Mesenchymal stem cell (in vitro differentiated cells and primary cell): ENCODE measurements at regions not wholly inside any gene's neighbourhood (a gene's known extent, or its start where the extent isn't known, plus 50 kb on each side); places are given as distances from the start of the nearest gene placed in this dataset.

Experiments used
- DNase-seq: peaks from one replicate; pipeline ENCODE4 v3.0.0-alpha.2; 2013
- H2AFZ ChIP-seq: one replicate; pipeline ENCODE4 v1.6.1; 2013; ENCODE audit warnings: low read depth, mild to moderate bottlenecking, control low read depth, inconsistent platforms, low read length, moderate library complexity
- H2AK5ac ChIP-seq: 2 replicates; pipeline ENCODE4 v1.6.1; 2013; ENCODE audit warnings: low read length, moderate library complexity, mild to moderate bottlenecking, inconsistent platforms; ENCODE audit not compliant: severe bottlenecking
- H2BK120ac ChIP-seq: one replicate; pipeline ENCODE4 v1.6.1; 2013; ENCODE audit warnings: low read depth, mild to moderate bottlenecking, inconsistent platforms, low read length, moderate library complexity
- H2BK12ac ChIP-seq, 2 experiments: one replicate each; pipeline ENCODE4 v1.6.1; 2013; ENCODE audit warnings: inconsistent platforms in 2 of 2, low read length in 2 of 2, mild to moderate bottlenecking in 2 of 2, moderate library complexity in 2 of 2, control low read depth in 1 of 2
- H2BK15ac ChIP-seq: one replicate; pipeline ENCODE4 v1.6.1; 2013; ENCODE audit warnings: mild to moderate bottlenecking, low read depth, inconsistent platforms; ENCODE audit not compliant: poor library complexity, severe bottlenecking
- H2BK5ac ChIP-seq: 2 replicates; pipeline ENCODE4 v1.6.1; 2013; ENCODE audit warnings: low read depth, mild to moderate bottlenecking, low read length, control low read depth, inconsistent platforms; ENCODE audit not compliant: poor library complexity, severe bottlenecking
- H3K14ac ChIP-seq, 2 experiments: one replicate each; pipeline ENCODE4 v1.6.1; 2013; ENCODE audit warnings: inconsistent platforms in 2 of 2, low read length in 2 of 2, control low read depth in 1 of 2, mild to moderate bottlenecking in 1 of 2, moderate library complexity in 1 of 2
- H3K18ac ChIP-seq, 2 experiments: one replicate each; pipeline ENCODE4 v1.6.1; 2013; ENCODE audit warnings: inconsistent platforms in 2 of 2, low read length in 2 of 2, control low read depth in 1 of 2, low read depth in 1 of 2, mild to moderate bottlenecking in 1 of 2
- H3K23ac ChIP-seq, 2 experiments: one replicate each; pipeline ENCODE4 v1.6.1; 2013; ENCODE audit warnings: inconsistent platforms in 2 of 2, low read length in 2 of 2, mild to moderate bottlenecking in 2 of 2, moderate library complexity in 2 of 2, control low read depth in 1 of 2
- H3K27ac ChIP-seq: 2 replicates; pipeline ENCODE4 v1.5.1; 2013; ENCODE audit warnings: mild to moderate bottlenecking, moderate library complexity, low read length, control low read depth, inconsistent platforms; ENCODE audit not compliant: poor library complexity, severe bottlenecking
- H3K27me3 ChIP-seq, 2 experiments: 2 replicates each; pipeline versions ENCODE4 v1.6.1 to v1.7.0; 2013; ENCODE audit warnings: low read length in 2 of 2, mild to moderate bottlenecking in 2 of 2, moderate library complexity in 2 of 2, control low read depth in 1 of 2, inconsistent platforms in 1 of 2; ENCODE audit not compliant: control insufficient read depth in 1 of 2, insufficient read depth in 1 of 2
- H3K36me3 ChIP-seq, 2 experiments: 2 replicates each; pipeline versions ENCODE4 v1.6.1 to v1.7.0; 2013; ENCODE audit warnings: low read length in 2 of 2, control low read depth in 1 of 2, inconsistent platforms in 1 of 2, low read depth in 1 of 2, mild to moderate bottlenecking in 1 of 2; ENCODE audit not compliant: insufficient read depth in 2 of 2, control insufficient read depth in 1 of 2
- H3K4ac ChIP-seq, 2 experiments: one replicate each; pipeline ENCODE4 v1.6.1; 2013; ENCODE audit warnings: inconsistent platforms in 2 of 2, low read length in 2 of 2, mild to moderate bottlenecking in 2 of 2, moderate library complexity in 2 of 2, control low read depth in 1 of 2, low read depth in 1 of 2
- H3K4me1 ChIP-seq: 2 replicates; pipeline ENCODE4 v1.6.1; 2013; ENCODE audit warnings: low read depth, low read length, control low read depth; ENCODE audit not compliant: control insufficient read depth, insufficient read depth
- H3K4me2 ChIP-seq: 2 replicates; pipeline ENCODE4 v1.6.1; 2013; ENCODE audit warnings: low read length, mild to moderate bottlenecking, inconsistent platforms; ENCODE audit not compliant: poor library complexity, severe bottlenecking
- H3K4me3 ChIP-seq, 2 experiments: 2 replicates each; pipeline versions ENCODE4 v1.5.1 to v1.7.0; 2013; ENCODE audit warnings: low read length in 2 of 2, mild to moderate bottlenecking in 2 of 2, control low read depth in 1 of 2, low read depth in 1 of 2; ENCODE audit not compliant: insufficient read depth in 1 of 2
- H3K79me1 ChIP-seq: replicated peaks from 2 replicates; pipeline ENCODE4 v1.6.1; 2013; ENCODE audit warnings: mild to moderate bottlenecking, control low read depth, low read length, inconsistent platforms; ENCODE audit not compliant: poor library complexity, severe bottlenecking
- H3K9ac ChIP-seq: 2 replicates; pipeline ENCODE4 v1.7.0; 2013; ENCODE audit warnings: mild to moderate bottlenecking, low read length, moderate library complexity
- H3K9me3 ChIP-seq: 2 replicates; pipeline ENCODE4 v1.7.0; 2013; ENCODE audit warnings: mild to moderate bottlenecking, low read length; ENCODE audit not compliant: control insufficient read depth
- H4K8ac ChIP-seq: one replicate; pipeline ENCODE4 v1.6.1; 2013; ENCODE audit warnings: inconsistent platforms, mild to moderate bottlenecking, low read length, moderate library complexity
- H4K91ac ChIP-seq: one replicate; pipeline ENCODE4 v1.6.1; 2013; ENCODE audit warnings: mild to moderate bottlenecking, low read length, inconsistent platforms
- WGBS: methylation state at CpG from one replicate; pipeline ENCODE4 v1.1.7; 2013; ENCODE audit warnings: mixed read lengths; 5-methylcytosine and 5-hydroxymethylcytosine counted together

GRCh38 chr6:98092331-98092730 is 742.0 kb upstream of the POU3F2 start:
- no peak overlapping the region for H4K91ac ChIP-seq
- no peaks in the 10 kb centered on the region for H3K36me3 ChIP-seq
- no peak overlapping the region for H2AFZ ChIP-seq
- no peaks in the 10 kb centered on the region for H3K4me1 ChIP-seq
- no peak overlapping the region for H3K23ac ChIP-seq
- no peak overlapping the region for H3K18ac ChIP-seq
- H3K4me3 ChIP-seq: no peak overlapping the region
- no peak overlapping the region for H4K8ac ChIP-seq
- H3K9me3 ChIP-seq: no peaks in the 10 kb centered on the region
- H2BK15ac ChIP-seq: no peak overlapping the region
- H3K27me3 ChIP-seq: no peaks in the 10 kb centered on the region
- no peak overlapping the region for H3K27ac ChIP-seq
- H3K9ac ChIP-seq: no peak overlapping the region
- WGBS: 52% methylated on average over 1 of the region's 2 CpGs
- H2BK12ac ChIP-seq: no peak overlapping the region
- no peak overlapping the region for H3K4ac ChIP-seq
- no peak overlapping the region for H2BK120ac ChIP-seq
- no peak overlapping the region for H3K4me2 ChIP-seq
- no peak for DNase-seq
- no peak overlapping the region for H3K14ac ChIP-seq
- no peak overlapping the region for H2BK5ac ChIP-seq
- H2AK5ac ChIP-seq: no peak overlapping the region
- H3K79me1 ChIP-seq: no peaks in the 10 kb centered on the region

DNA sequence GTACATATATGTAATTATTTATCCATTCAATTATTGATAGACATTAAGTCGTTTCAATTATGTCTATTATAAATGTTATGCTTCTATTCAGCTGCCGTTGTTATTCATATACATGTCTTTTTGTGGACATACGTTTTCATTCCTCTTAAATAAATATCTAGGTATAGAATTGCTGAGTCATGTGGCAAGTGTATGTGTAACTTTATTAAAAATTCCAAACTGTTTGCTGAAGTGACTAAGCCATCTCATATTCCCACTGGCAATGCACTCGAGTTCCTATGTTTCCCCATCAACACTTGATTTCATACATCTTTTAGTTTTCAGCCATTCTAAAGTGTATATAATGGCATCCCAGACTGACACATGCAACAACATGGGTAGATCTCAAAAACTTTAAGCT is 739.7 kb upstream of the POU3F2 start:
- Histone ChIP-seq H3K27ac (no peak overlapping the region), H3K23ac (no peak overlapping the region), H2BK12ac (no peak overlapping the region), H3K14ac (no peak overlapping the region), H4K8ac (no peak overlapping the region), H3K9me3 (no peaks in the 10 kb centered on the region), H3K4ac (no peak overlapping the region), H3K18ac (no peak overlapping the region), H3K4me1 (no peaks in the 10 kb centered on the region), H3K79me1 (no peaks in the 10 kb centered on the region), H4K91ac (no peak overlapping the region), H2BK5ac (no peak overlapping the region), H3K27me3 (no peaks in the 10 kb centered on the region), H3K9ac (no peak overlapping the region), H3K36me3 (no peaks in the 10 kb centered on the region), H2AFZ (no peak overlapping the region), H3K4me2 (no peak overlapping the region), H2BK120ac (no peak overlapping the region), H2BK15ac (no peak overlapping the region), H3K4me3 (no peak overlapping the region), H2AK5ac (no peak overlapping the region)
- whole genome bisulfite sequencing: 57% methylated on average over 1 of the region's 4 CpGs
- no peak for DNase-seq

DNA sequence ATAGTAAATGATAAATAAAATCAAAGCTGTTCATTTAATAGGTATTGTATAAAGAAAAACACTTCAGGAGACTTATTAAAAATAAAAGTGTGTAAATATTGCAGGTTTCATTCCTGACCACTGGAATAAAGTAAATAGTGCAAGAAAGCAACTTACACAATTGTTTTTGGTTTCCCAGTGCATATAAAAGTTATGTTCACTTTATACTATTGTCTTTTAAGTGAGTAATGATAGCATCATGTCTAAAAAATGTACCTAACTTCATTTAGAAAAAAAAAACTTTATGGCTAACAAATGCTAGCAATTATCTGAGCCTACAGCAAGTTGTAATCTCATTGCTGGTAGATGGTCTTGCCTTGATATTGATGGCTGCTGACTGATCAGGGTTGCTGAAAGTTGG is 726.6 kb upstream of the POU3F2 start:
- no peak overlapping the region for H3K27ac ChIP-seq
- H3K9ac ChIP-seq: no peak overlapping the region
- H3K9me3 ChIP-seq: peaks cover 12% of the 10 kb centered on the region
- no peak overlapping the region for H2BK120ac ChIP-seq
- H2BK5ac ChIP-seq: no peak overlapping the region
- H3K4me1 ChIP-seq: no peaks in the 10 kb centered on the region
- no peaks in the 10 kb centered on the region for H3K27me3 ChIP-seq
- H3K4me2 ChIP-seq: no peak overlapping the region
- no peak for DNase-seq
- no peak overlapping the region for H2AK5ac ChIP-seq
- no peak overlapping the region for H3K4ac ChIP-seq
- H3K4me3 ChIP-seq: no peak overlapping the region
- no peak overlapping the region for H4K91ac ChIP-seq
- no peak overlapping the region for H4K8ac ChIP-seq
- no peak overlapping the region for H3K23ac ChIP-seq
- no peaks in the 10 kb centered on the region for H3K36me3 ChIP-seq
- no peak overlapping the region for H3K14ac ChIP-seq
- H3K18ac ChIP-seq: no peak overlapping the region
- H2BK12ac ChIP-seq: no peak overlapping the region
- H3K79me1 ChIP-seq: no peaks in the 10 kb centered on the region
- H2AFZ ChIP-seq: no peak overlapping the region
- H2BK15ac ChIP-seq: no peak overlapping the region

GRCh38 chr6:98116455-98116854 is 717.9 kb upstream of the POU3F2 start:
- no peak overlapping the region for H4K8ac ChIP-seq
- DNase-seq: no peak
- no peak overlapping the region for H3K4ac ChIP-seq
- H3K4me2 ChIP-seq: no peak overlapping the region
- WGBS: 90% methylated on average over 9 of the region's 9 CpGs
- H2AK5ac ChIP-seq: no peak overlapping the region
- no peaks in the 10 kb centered on the region for H3K4me1 ChIP-seq
- H3K4me3 ChIP-seq: no peak overlapping the region
- no peak overlapping the region for H2BK120ac ChIP-seq
- no peak overlapping the region for H2BK15ac ChIP-seq
- no peaks in the 10 kb centered on the region for H3K9me3 ChIP-seq
- no peaks in the 10 kb centered on the region for H3K36me3 ChIP-seq
- no peak overlapping the region for H3K14ac ChIP-seq
- H4K91ac ChIP-seq: no peak overlapping the region
- H2BK5ac ChIP-seq: no peak overlapping the region
- no peaks in the 10 kb centered on the region for H3K27me3 ChIP-seq
- H3K18ac ChIP-seq: no peak overlapping the region
- H3K23ac ChIP-seq: no peak overlapping the region
- H3K27ac ChIP-seq: no peak overlapping the region
- no peak overlapping the region for H2BK12ac ChIP-seq
- no peak overlapping the region for H3K9ac ChIP-seq
- H3K79me1 ChIP-seq: no peaks in the 10 kb centered on the region
- H2AFZ ChIP-seq: no peak overlapping the region
